NB4 (cell line): ENCODE measurements at regions not wholly inside any gene's neighbourhood (a gene's known extent, or its start where the extent isn't known, plus 50 kb on each side); places are given as distances from the start of the nearest gene placed in this dataset.

Experiments used
- CTCF ChIP-seq: IDR thresholded peaks from one replicate; pipeline ENCODE4 v1.5.1; 2012; ENCODE audit warnings: low read depth, low read length
- MYC ChIP-seq: IDR thresholded peaks from 2 replicates; pipeline ENCODE4 v1.6.1; 2011; ENCODE audit warnings: low read depth, low read length
- POLR2A ChIP-seq: IDR thresholded peaks from 2 replicates; pipeline ENCODE4 v1.6.1; 2011; ENCODE audit warnings: mild to moderate bottlenecking; ENCODE audit not compliant: insufficient read length; ENCODE audit errors: extremely low read depth
- TF ChIP-seq, protein P1 (sequence below): IDR thresholded peaks from 2 replicates; pipeline ENCODE4 v1.6.1; 2011; ENCODE audit warnings: low read depth, low read length

DNA sequence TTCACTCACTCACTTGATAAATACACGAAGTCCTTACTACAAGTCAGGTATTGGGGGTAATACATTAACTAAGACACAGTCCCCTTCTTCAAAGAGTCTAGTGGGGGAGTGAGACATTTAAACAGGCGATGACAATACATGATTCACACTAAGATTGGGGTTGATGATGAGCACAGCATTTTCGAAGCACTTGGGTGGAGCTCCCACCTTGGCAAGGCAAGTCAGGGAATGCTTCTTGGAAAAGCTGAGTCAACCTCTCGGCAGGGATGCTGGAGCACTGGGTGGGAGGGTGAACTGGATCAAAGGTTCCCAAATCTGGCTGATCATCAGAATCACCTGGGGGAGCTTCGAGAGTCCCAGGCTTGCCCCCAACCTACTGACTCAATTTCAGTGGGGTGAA, 57.9 kb upstream of the ENAH start:
- TF ChIP-seq POLR2A = no peak
- no peak for TF ChIP-seq CTCF
- TF ChIP-seq, protein P1, sequence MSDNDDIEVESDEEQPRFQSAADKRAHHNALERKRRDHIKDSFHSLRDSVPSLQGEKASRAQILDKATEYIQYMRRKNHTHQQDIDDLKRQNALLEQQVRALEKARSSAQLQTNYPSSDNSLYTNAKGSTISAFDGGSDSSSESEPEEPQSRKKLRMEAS = no peak
- no peak for TF ChIP-seq MYC
